ENCODE measurements at regions not wholly inside any gene's neighbourhood (a gene's known extent, or its start where the extent isn't known, plus 50 kb on each side); places are given as distances from the start of the nearest gene placed in this dataset.

- Histone ChIP-seq H3K4me3 (replicated peaks in 1 of 2; ENCODE audit: low read depth in 1 of 2, low read length in 2 of 2) (no peak overlapping the region), H3K9me3 (ENCODE audit: control insufficient read depth in 1 of 2, insufficient read depth in 1 of 2, low read depth in 1 of 2, low read length in 2 of 2) (no peaks in the 10 kb centered on the region), H3K27me3 (ENCODE audit: insufficient read depth, low read length) (peaks cover 10% of the 10 kb centered on the region), H3K4me1 (ENCODE audit: control insufficient read depth in 1 of 2, insufficient read depth in 2 of 2, low read length in 2 of 2) (no peaks in the 10 kb centered on the region), H3K36me3 (ENCODE audit: control insufficient read depth in 1 of 2, insufficient read depth in 2 of 2, low read length in 2 of 2) (no peaks in the 10 kb centered on the region), H4K20me1 (ENCODE audit: insufficient read depth) (no peaks in the 10 kb centered on the region), H3K27ac (ENCODE audit: low read depth, low read length) (no peak overlapping the region), H3K9me2 (ENCODE audit: insufficient read depth) (no peaks in the 10 kb centered on the region), H3K9ac (ENCODE audit: low read length) (no peak overlapping the region), H2AFZ (ENCODE audit: low read depth, low read length, poor library complexity, severe bottlenecking) (no peak overlapping the region), H3K79me2 (ENCODE audit: insufficient read depth, low read length) (no peaks in the 10 kb centered on the region), H3K4me2 (ENCODE audit: low read length) (no peak overlapping the region)
- ChIA-PET RAD21 (ENCODE audit: low non-redundant PET in 1 of 2, low total read pairs in 2 of 2, uncharacterized antibody in 2 of 2, unreplicated experiment in 2 of 2) (no interaction called here), POLR2A (no interaction called here), CTCF (no interaction called here)
- no TSS peak for BruUV-seq (replicated peaks)
- intact Hi-C loops (cut with micrococcal nuclease): no loop called here
- DNase-seq (ENCODE audit: low read depth, low spot score) (no peak), ATAC-seq (no peak)
- TF ChIP-seq ELF1 (IDR thresholded peaks at IDR 0.05; ENCODE audit: borderline replicate concordance, low read depth): no peak
- no peak for TF ChIP-seq TCF7L2 (IDR thresholded peaks at IDR 0.05; ENCODE audit: borderline replicate concordance, extremely low read depth, insufficient read depth, insufficient read length)
- no peak for TF ChIP-seq EGR1 (IDR thresholded peaks at IDR 0.05; ENCODE audit: low read depth)
- TF ChIP-seq ZFX (IDR thresholded peaks at IDR 0.05): no peak
- no peak for TF ChIP-seq CTCF (IDR thresholded peaks at IDR 0.05 in 2 of 3, conservative IDR thresholded peaks at IDR 0.05 in 1 of 3; ENCODE audit: borderline replicate concordance in 1 of 3, insufficient read depth in 1 of 3, low read depth in 2 of 3, low read length in 2 of 3)
- TF ChIP-seq CEBPB (IDR thresholded peaks at IDR 0.05; ENCODE audit: low read depth): no peak
- TF ChIP-seq POLR2A (IDR thresholded peaks at IDR 0.05; ENCODE audit: borderline replicate concordance, extremely low read depth, insufficient read depth, insufficient read length): no peak
- no peak for TF ChIP-seq SIN3A (IDR thresholded peaks at IDR 0.05; ENCODE audit: low read depth)
- no peak for TF ChIP-seq RAD21 (IDR thresholded peaks at IDR 0.05; ENCODE audit: low read depth)
- no peak for TF ChIP-seq JUND (IDR thresholded peaks at IDR 0.05)
- TF ChIP-seq MAX (IDR thresholded peaks at IDR 0.05): no peak
- TF ChIP-seq CBX3 (IDR thresholded peaks at IDR 0.05; ENCODE audit: low read depth): no peak
- no peak for TF ChIP-seq SRF (IDR thresholded peaks at IDR 0.05; ENCODE audit: low read depth)
- TF ChIP-seq REST (IDR thresholded peaks at IDR 0.05; ENCODE audit: low read depth): no peak
- no peak for TF ChIP-seq EZH2phosphoT487 (IDR thresholded peaks at IDR 0.05; ENCODE audit: borderline replicate concordance)
- TF ChIP-seq ATF3 (IDR thresholded peaks at IDR 0.05): no peak
These were observed 278.4 kb downstream of the PHF14 start for GRCh38 chr7:11252011-11252607.

Measured in HCT116 (cell line).